ENCODE measurements at regions not wholly inside any gene's neighbourhood (a gene's known extent, or its start where the extent isn't known, plus 50 kb on each side); places are given as distances from the start of the nearest gene placed in this dataset.

DNA sequence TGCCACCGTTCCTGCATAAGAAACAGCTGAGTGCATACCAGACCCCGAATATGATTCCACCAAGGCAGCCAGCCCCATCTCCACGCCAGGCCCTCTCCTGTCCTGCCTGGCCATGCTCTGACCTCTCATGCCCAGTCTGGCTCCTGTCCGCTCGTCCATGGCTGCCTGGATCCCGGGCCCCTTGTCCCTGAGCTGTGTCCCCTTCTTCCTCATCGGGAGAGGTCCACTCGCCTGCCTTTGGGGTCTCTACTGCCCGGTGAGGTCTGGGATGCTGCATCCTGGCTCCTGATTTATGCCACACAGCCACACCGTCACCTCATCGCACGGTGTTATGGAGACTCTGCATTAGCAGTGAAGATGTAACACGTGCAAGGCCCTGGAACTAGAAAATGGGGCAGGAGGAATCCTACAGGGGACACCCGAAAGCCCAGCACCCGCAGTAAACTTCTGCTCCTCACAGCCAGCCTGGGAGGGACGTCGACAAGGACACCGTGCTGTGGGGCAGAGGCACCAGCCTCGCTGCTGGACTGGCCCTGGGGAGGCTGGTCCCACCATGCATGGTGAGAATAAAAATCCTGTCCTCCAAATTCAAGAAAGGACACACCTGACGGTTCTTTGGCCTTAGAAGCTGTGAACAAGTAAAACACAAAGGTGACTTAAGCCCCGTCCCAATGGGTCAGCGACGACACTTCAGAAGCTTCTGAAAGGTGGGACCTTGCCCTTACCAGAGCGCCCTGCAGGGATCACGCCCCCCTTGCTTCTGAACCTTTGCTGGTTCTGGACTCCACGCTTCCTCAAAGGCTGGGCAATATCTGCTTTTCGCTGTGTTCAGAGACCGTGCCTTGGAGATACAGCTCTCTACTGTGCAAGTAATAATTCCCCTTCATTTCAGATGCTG, 103.0 kb downstream of the DLL1 start:
- H3K23me2 ChIP-seq (ENCODE audit: low read depth, low read length), result peaks cover 4% of the 10 kb centered on the region; the same call in 1 of the 2 replicates
- H3K27ac ChIP-seq (ENCODE audit: low read depth, low read length), result no peak overlapping the region
- no peak overlapping the region for H2AFZ ChIP-seq (ENCODE audit: low read length)
- no peak overlapping the region for H3K4me3 ChIP-seq (ENCODE audit: extremely low read depth in 1 of 4, insufficient read depth in 2 of 4, low read depth in 3 of 4, low read length in 4 of 4)
- H4K8ac ChIP-seq (ENCODE audit: extremely low read depth, insufficient read depth, low read length), result peak overlapping the region; percentile 59; the same call in 1 of the 2 replicates
- no peak overlapping the region for H2BK5ac ChIP-seq (ENCODE audit: low read depth, low read length)
- H3K18ac ChIP-seq (ENCODE audit: extremely low read depth, low read length), result no peak overlapping the region
- no peak overlapping the region for H4K91ac ChIP-seq (replicated peaks; ENCODE audit: insufficient read length, low read length)
- H3K14ac ChIP-seq (ENCODE audit: insufficient read length), result no peak overlapping the region
- H2BK12ac ChIP-seq (ENCODE audit: low read depth, low read length), result no peak overlapping the region
- H4K5ac ChIP-seq (ENCODE audit: insufficient read length, low read depth, low read length), result no peak overlapping the region
- no peak overlapping the region for H3K56ac ChIP-seq (replicated peaks; ENCODE audit: insufficient read length, low read depth, low read length)
- 86% methylated on average over 28 of the region's 28 CpGs; no CpG with 5 or more reads in 1 of the 2 experiments for WGBS, 2 experiments (ENCODE audit: extremely low coverage in 1 of 2, insufficient coverage in 1 of 2, insufficient read length in 1 of 2, insufficient replicate concordance in 2 of 2, low coverage in 1 of 2, low lambda C conversion rate in 2 of 2, missing lambda C conversion rate in 1 of 2)
- no peaks in the 10 kb centered on the region for H3K36me3 ChIP-seq (ENCODE audit: control insufficient read depth in 2 of 4, insufficient read depth in 4 of 4, low read length in 3 of 4)
- H3K79me2 ChIP-seq (ENCODE audit: control insufficient read depth in 1 of 2, insufficient read depth in 2 of 2, low read length in 2 of 2), result no peaks in the 10 kb centered on the region
- no peak overlapping the region for H2BK120ac ChIP-seq (replicated peaks; ENCODE audit: low read depth, low read length)
- no peak overlapping the region for H3K9ac ChIP-seq (replicated peaks in 1 of 4; ENCODE audit: extremely low read depth in 1 of 4, low read depth in 3 of 4, low read length in 3 of 4)
- FAIRE-seq (no peak), DNase-seq (ENCODE audit: low read depth in 1 of 2, low spot score in 2 of 2) (peak in 1 of 2 experiments; percentile 20)
- no peaks in the 10 kb centered on the region for H3K79me1 ChIP-seq (ENCODE audit: low read depth, low read length)
- H2AK5ac ChIP-seq (ENCODE audit: low read depth, low read length), result no peak overlapping the region
- no peak overlapping the region for H3K4me2 ChIP-seq (ENCODE audit: insufficient read depth in 1 of 2, low read depth in 2 of 2, low read length in 2 of 2)
- H3K9me3 ChIP-seq (ENCODE audit: insufficient read depth in 2 of 2, low read depth in 1 of 2, low read length in 1 of 2), result no peaks in the 10 kb centered on the region; a peak in 1 of 4 replicates
- 0 out of 7 replicates have a peak, but pooled peaks cover 0 to 2% (median 0%) of the 10 kb centered on the region in 4 experiments for H3K27me3 ChIP-seq (replicated peaks in 1 of 4; ENCODE audit: control insufficient read depth in 3 of 4, extremely low read depth in 1 of 4, insufficient read depth in 3 of 4, low read length in 3 of 4)
- no peak overlapping the region for H2BK15ac ChIP-seq (ENCODE audit: low read length)
- H3K23ac ChIP-seq (ENCODE audit: insufficient read length), result no peak overlapping the region
- H4K20me1 ChIP-seq (replicated peaks in 1 of 2; ENCODE audit: control insufficient read depth in 1 of 2, insufficient read depth in 2 of 2, low read length in 2 of 2), result peaks cover 0 to 4% of the 10 kb centered on the region in 2 experiments
- POLR2A ChIA-PET (ENCODE audit: partially characterized antibody), result no interaction called here
- CTCF ChIA-PET (ENCODE audit: partially characterized antibody), result interaction anchor here (0.8 to 1.3 kb wide), 5 partner anchors 8 to 1778 kb away, joined by 3 to 4 read pairs (median 3); no protein-coding TSS in a partner anchor
- no peak overlapping the region for H2BK20ac ChIP-seq (ENCODE audit: low read length)
- no peak overlapping the region for H3K4ac ChIP-seq (replicated peaks; ENCODE audit: insufficient read length, low read depth, low read length)
- H3K4me1 ChIP-seq (replicated peaks in 1 of 4; ENCODE audit: control insufficient read depth in 3 of 4, insufficient read depth in 4 of 4, low read length in 3 of 4), result peaks cover 0 to 3% (median 0%) of the 10 kb centered on the region in 4 experiments; a peak in 1 of 7 replicates
- TF ChIP-seq KDM5A (IDR thresholded peaks at IDR 0.05; ENCODE audit: low read length) (no peak), NRF1 (IDR thresholded peaks at IDR 0.05; ENCODE audit: low read depth, low read length) (no peak), RXRA (IDR thresholded peaks at IDR 0.05; ENCODE audit: insufficient read depth, low read depth, low read length) (no peak), SIRT6 (IDR thresholded peaks at IDR 0.05; ENCODE audit: low read length) (no peak), EGR1 (IDR thresholded peaks at IDR 0.05; ENCODE audit: borderline replicate concordance, low read depth, low read length) (no peak), CHD1 (IDR thresholded peaks at IDR 0.05; ENCODE audit: low read depth, low read length) (no peak), HDAC6 (IDR thresholded peaks at IDR 0.05; ENCODE audit: low read depth, low read length) (no peak), RFX5 (IDR thresholded peaks at IDR 0.05; ENCODE audit: borderline replicate concordance, low read depth, low read length) (no peak), GABPA (IDR thresholded peaks at IDR 0.05; ENCODE audit: borderline replicate concordance, insufficient read depth, low read length) (no peak), NANOG (IDR thresholded peaks at IDR 0.05; ENCODE audit: insufficient read depth, low read depth, low read length, poor library complexity, severe bottlenecking) (no peak), SRF (IDR thresholded peaks at IDR 0.05; ENCODE audit: low read depth, low read length) (no peak)

Measured in H1 (cell line).